Stimulated activated naive CD8-positive, alpha-beta T cell treated with anti-CD3 and anti-CD28 coated beads, Interleukin-15, Interleukin-2, amounts not matched to agents 100 U/mL and 50 U/mL, for 24 hours (primary cell): ENCODE measurements at regions not wholly inside any gene's neighbourhood (a gene's known extent, or its start where the extent isn't known, plus 50 kb on each side); places are given as distances from the start of the nearest gene placed in this dataset.
"Not testable (repeated sequence)": the region's sequence is repeated elsewhere in the genome, so short reads cannot be mapped to it uniquely, and the experiment has no call there.

Experiments
- ATAC-seq: fragments of 150-1000 bp; cut with Tn5 transposase; one replicate; pipeline ENCODE4 v1.10.0; 2021
- DNase-seq: peaks from one replicate; pipeline ENCODE4 v3.0.0; 2021

- not testable (repeated sequence) for DNase-seq, ATAC-seq
These were observed 148.0 kb downstream of the LAT start for GRCh38 chr16:29132869-29133268.

GRCh38 chr16:29132444-29132843, 147.6 kb downstream of the LAT start:
- ATAC-seq, DNase-seq: not testable (repeated sequence)

- ATAC-seq, DNase-seq: not testable (repeated sequence)
These were observed 146.3 kb downstream of the LAT start for GRCh38 chr16:29130901-29131851.

GRCh38 chr16:29130131-29130711, 145.4 kb downstream of the LAT start:
- not testable (repeated sequence) for ATAC-seq, DNase-seq

DNA sequence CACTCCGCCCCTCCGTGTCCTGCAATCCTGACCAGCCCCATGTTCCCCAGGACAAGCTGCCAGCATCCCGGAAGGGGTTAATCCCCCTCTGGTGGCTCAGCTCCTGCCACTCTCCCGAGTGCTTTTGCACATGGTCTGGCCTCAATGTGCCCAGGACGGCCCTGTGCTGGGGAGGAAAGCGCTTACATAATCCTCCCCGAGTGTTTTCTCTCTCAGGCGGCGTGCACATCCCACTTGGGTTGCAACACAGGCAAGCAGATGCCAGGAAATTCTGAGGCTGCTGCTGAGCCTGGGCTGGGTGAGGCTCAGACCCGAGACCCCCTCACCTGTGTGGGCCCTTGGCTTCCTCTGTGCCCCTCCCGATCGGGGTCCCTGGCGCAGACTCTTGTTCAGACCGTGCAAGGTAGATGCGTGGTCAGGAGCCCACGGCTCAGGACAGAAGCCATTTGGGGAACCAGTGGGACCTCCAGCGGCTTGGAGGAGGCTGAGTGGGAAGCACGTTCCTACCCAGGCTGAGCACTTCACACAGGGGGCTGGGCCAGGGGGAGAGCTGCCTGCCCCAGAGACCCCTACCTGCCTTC, 144.7 kb downstream of the LAT start:
- not testable (repeated sequence) for DNase-seq, ATAC-seq

DNA sequence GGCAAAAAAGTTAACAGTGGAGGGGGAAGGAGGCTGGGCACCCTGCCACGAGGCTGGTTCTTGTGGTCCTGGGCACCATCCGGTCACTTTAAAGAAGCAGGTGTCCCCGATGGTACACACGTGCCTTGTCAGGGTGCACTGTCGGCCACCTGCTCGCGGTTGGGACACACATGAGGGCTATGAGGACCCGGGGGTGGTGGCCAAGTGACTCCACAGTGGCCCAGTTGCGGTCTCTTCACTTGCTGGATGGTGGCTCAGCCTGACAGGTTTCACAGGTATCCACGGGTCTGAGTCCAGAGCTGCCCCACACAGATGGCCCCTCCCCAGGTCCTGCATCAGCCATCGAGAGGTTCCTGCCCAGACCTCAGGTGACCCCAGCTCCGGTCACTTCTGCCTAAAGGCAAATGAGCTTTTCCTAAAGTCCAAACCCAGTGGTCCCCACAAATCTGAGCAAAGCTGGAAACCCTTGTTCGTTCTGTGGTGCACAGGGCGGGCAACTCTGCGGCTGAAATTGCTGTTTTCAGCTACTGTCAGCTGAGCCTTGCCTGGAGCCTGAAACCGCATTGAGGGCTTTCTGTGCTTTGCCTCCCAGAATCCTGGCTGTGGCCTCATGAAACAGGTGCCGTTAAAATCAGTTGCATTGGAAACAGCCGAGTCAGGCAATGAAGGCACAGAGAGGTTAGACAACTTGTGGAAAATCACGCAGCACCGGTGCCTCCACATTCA, 144.0 kb downstream of the LAT start:
- not testable (repeated sequence) for DNase-seq, ATAC-seq

- DNase-seq, ATAC-seq: not testable (repeated sequence)
These were observed 143.1 kb downstream of the LAT start for GRCh38 chr16:29127806-29128420.

DNA sequence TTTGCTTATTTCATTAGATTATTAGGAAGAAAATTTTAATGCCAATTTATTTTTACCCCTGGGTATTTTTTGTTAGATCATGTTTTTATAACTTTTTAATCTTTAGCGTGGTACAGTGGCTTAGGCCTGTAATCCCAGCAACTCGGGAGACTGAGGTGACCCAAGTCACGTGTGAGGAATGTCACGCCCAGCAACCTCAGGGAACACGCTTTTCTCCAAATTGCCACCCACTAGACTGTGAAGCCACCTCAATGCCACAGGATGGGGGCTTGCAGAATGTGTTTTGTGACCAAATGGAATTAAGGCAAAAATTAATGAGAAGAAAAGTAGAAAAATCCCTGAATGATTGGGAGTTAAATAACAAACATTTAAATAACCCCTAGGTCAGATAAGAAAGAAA, 141.8 kb downstream of the LAT start:
- no peak for ATAC-seq
- DNase-seq = no peak

DNA sequence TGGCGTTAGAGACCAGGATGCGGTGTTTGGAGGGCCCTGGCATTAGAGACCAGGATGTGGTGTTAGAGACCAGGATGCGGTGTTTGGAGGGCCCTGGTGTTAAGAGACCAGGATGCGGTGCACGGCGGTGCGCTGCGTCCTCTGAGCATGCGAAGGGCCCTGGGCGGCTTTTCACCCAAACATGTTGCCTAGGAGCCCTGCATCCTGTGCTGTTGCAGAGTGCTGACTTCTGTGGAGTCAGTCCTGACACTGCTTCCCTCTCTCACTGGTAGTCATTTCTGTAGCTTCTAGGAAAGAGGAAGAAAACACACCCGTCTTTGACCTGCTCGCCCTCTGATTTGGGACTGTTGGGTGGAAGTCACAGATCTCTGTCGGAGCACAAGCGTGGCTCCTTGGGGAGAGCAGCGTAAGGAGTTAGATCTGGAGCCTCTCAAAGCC, 141.2 kb downstream of the LAT start:
- no peak for DNase-seq
- ATAC-seq = no peak

DNA sequence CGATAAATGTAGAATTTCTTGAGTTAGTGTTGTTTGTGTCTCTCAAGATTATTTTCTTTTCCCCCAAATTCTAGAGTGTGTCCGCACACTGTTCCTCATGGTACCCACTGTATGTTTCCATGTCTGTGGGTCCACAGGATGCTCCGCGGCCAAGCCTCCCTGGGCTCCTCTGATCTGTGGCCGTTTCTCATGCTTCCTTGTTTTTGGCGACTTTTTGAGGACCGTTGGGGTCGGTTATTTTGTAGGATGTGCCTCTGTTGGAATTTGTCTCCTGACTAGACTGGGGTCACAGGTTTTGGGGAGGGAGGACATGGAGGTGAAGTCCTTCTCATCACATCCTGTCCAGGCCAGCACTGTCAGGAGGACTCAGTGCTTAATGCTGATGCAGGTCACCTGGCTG, 140.0 kb downstream of the LAT start:
- DNase-seq (no peak), ATAC-seq (no peak)

DNA sequence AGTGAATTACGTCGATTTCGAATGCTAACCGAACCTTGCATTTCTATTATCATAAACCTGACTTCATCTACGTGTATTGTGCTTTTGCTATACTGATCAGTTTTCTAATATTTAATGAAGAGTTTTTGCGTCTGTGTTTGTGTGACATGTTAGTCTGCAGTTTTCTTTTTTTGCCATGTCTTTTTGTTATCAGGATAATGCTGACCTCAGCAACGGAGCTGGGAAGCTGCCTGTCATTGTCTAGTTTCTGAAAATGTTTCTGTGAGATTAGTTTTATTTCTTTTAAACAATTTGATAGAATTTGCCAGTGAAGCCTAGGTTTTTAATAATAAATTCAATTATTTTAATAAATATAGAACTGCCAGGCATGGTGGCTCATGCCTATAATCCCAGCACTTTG, 139.3 kb downstream of the LAT start:
- not testable (repeated sequence) for ATAC-seq, DNase-seq

DNA sequence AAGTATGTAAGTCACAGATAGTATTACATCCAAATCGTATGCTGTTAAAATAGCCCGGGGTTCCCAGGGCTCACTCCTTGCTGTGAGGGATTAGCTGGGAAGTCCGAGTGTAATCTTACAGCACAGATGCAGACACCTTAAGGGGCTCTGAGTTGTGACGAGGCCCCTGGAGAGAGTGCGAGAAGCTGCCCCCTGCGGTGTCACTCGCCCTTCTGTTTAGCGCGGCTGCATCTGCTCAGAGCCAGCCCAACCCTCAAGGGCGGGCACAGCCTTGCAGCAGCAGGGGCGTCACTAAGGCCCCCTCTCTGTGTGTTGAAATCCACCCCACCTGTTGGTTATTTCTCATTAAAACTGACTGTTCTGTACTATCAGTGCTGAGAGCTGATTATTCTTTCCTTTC, 135.8 kb downstream of the LAT start:
- DNase-seq, ATAC-seq: not testable (repeated sequence)

DNA sequence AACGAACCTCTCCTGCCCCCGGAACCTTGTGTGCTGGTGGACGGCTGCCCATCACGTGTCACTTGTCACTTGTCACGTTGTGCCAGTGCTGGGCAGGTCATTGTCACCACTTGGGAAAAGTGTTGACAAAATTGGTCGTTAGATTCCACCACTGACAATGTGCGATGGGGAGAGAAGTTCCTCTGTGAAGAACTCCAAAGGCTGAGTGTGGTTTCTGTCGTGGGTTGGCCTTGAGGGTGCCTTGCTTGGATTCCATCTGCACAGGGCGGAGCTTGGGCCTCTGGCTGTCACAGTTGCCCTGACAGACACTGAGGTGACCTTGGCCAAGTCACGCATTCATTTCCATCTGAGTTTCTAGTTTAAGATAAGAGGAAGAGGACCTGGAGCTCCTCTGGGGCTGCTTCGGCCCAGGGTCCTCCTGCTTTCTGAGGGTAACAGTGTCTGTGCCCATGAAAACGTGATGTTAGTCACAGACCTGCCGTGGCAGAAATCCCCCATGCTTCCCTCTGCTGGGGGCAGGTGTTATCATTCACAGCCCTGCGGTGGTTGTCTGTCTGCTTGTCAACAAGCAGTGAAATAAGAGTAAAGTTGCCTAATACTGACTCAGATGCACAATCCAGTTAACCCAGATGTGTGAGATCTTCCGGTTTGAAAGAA, 133.6 kb downstream of the LAT start:
- DNase-seq = peak; percentile 14
- ATAC-seq = not testable (repeated sequence)

- no peak for ATAC-seq
- no peak for DNase-seq
These were observed 132.8 kb downstream of the LAT start for GRCh38 chr16:29117631-29118030.

DNA sequence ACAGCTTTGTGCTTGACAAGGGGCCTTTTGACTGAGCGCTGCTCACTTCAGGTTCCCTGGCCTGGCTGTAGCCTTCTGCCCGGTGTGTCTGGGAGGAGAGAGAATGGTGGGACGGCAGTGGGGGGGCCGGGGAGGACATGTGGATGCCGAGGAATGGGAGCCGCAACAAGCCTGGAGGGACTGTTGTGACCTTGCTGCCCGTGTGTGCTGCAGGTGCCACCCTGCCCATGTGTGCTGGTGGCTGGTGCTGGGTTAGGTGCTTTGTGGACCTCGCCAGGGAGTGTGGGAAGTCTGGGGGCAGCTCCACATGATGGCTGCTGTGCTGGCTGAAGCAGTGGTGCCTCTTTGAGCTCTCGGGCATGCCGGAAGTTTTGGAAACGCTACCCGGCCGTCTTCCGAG, 132.1 kb downstream of the LAT start:
- ATAC-seq (no peak), DNase-seq (no peak)

DNA sequence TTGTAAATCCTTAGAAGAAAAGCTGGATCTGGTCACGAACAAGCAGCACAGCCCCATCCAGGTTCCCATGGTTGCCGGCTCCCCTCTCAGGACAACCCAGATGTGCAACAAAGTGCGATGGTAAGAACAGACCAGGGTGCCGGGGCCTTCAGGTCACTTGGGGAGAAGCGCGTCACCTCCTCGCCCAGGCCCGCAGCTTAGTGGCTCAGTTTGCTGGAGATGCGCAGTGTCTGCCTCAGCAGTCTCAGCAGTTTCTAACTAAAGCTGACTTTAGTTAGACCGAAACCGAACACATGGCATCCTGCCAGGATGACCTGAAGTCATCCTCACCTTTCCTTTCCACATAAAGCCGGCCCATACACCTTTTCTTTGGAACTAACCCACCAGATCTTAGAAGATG, 131.4 kb downstream of the LAT start:
- not testable (repeated sequence) for ATAC-seq, DNase-seq

- not testable (repeated sequence) for DNase-seq
- peak; percentile 82 for ATAC-seq
These were observed 130.9 kb downstream of the LAT start for GRCh38 chr16:29115802-29116141.

DNA sequence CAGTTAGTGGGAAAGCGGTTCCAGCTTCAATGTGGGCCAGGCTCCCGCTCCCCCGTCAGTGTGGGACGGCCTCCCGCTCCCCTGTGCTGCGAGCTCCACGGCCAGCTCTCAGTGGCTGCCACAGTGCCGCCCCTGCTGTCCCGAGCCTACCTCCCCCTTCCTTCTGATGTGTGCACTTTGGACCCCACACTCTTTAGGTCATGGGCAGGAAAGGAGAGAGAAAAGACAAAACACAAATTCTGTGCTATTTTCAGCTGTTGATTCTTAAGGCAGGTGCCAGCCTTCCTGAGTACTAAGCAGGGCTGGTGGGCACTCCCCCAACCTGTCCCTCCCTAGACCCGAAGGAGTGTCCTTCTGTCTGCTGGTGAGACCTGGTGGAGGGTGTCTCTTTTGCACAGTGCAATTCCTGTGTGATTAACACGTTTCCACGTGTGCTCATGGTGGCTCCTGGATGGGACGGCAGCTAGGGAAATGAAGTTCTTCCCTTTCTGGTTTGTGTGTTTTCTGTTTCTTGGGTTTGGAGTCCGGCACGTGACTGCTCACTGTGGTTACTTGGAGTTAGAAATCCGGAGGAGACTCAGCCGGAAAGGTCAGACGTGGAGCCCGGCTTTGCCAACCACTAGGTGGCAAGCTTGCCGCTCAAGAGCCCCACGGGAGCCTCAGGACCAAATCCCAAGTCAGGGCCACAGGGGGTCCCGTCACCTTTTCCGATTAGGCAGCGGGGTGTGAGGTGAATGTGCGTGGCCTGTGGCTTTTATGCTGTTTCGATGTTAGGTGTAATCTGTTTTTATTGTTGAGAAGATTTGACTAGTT, 130.3 kb downstream of the LAT start:
- ATAC-seq = peak; percentile 71
- DNase-seq = peak; percentile 62

- ATAC-seq = no peak
- no peak for DNase-seq
These were observed 129.7 kb downstream of the LAT start for GRCh38 chr16:29114574-29114973.

GRCh38 chr16:29113446-29113845, 128.6 kb downstream of the LAT start:
- ATAC-seq = peak; percentile 44
- DNase-seq = not testable (repeated sequence)
